GM12878 (cell line): ENCODE measurements at regions not wholly inside any gene's neighbourhood (a gene's known extent, or its start where the extent isn't known, plus 50 kb on each side); places are given as distances from the start of the nearest gene placed in this dataset.

Experiments used
- ATAC-seq: fragments of 200-7000 bp; cut with Tn5 transposase; 3 replicates; pipeline ENCODE4 v1.9.1; 2020; ENCODE audit warnings: mild to moderate bottlenecking, moderate library complexity
- BruUV-seq: library from RNA; stranded (reverse); fragments of 400-500 nt; replicated peaks from 2 replicates; lab custom pipeline; 2021; lab: Mats Ljungman, UMichigan
- CTCF ChIA-PET: fragments of 300-600 bp; sonication (Branson Sonifier 250); formaldehyde crosslinking; extraction: SDS; loops from one replicate; lab custom pipeline; 2021; ENCODE audit warnings: inconsistent platforms; lab: Yijun Ruan, JAX
- POLR2A ChIA-PET: fragments of 350-600 bp; formaldehyde crosslinking; extraction: SDS; loops from one replicate; lab custom pipeline; 2021; ENCODE audit warnings: inconsistent platforms; lab: Charles Lee
- RAD21 ChIA-PET: fragments of 300-600 bp; sonication (Branson Sonifier 250); formaldehyde crosslinking; loops from one replicate; lab custom pipeline; 2023; ENCODE audit warnings: antibody characterized with exemption; ENCODE audit not compliant: unreplicated experiment; lab: Charles Lee
- SMC1A ChIA-PET: fragments of 300-600 bp; sonication (Branson Sonifier 250); formaldehyde crosslinking; loops from one replicate; lab custom pipeline; 2023; ENCODE audit not compliant: unreplicated experiment, uncharacterized antibody; lab: Charles Lee
- DNase-seq: peaks from one replicate; pipeline ENCODE4 v3.0.0-alpha.2; 2011; ENCODE audit warnings: low read depth, low spot score
- FAIRE-seq: peaks from 3 replicates; lab custom pipeline; 2011; peaks lifted over from hg19 to GRCh38; lab: Jason Lieb, UNC
- H2AFZ ChIP-seq: 2 replicates; pipeline ENCODE4 v1.6.0; 2011; ENCODE audit warnings: low read depth, low read length, control low read depth; ENCODE audit not compliant: control insufficient read depth
- H3K27ac ChIP-seq: 2 replicates; pipeline ENCODE4 v1.5.1; 2011; ENCODE audit warnings: control low read depth; ENCODE audit not compliant: control insufficient read depth, insufficient read depth
- H3K27me3 ChIP-seq, 2 experiments: replicated peaks in 1 of 2; 2 replicates each; pipeline versions ENCODE4 v1.6.0 to v1.6.1; 2011; ENCODE audit warnings: low read length in 1 of 2; ENCODE audit not compliant: control insufficient read depth in 2 of 2, insufficient read depth in 2 of 2
- H3K36me3 ChIP-seq, 2 experiments: 2 replicates each; pipeline ENCODE4 v1.5.1; 2011; ENCODE audit warnings: low read length in 1 of 2; ENCODE audit not compliant: control insufficient read depth in 2 of 2, insufficient read depth in 2 of 2
- H3K4me1 ChIP-seq: 2 replicates; pipeline ENCODE4 v1.6.1; 2011; ENCODE audit warnings: mild to moderate bottlenecking, low read length, moderate library complexity, mixed read lengths; ENCODE audit not compliant: control insufficient read depth, insufficient read depth
- H3K4me2 ChIP-seq: 2 replicates; pipeline ENCODE4 v1.6.0; 2011; ENCODE audit warnings: control low read depth; ENCODE audit not compliant: control insufficient read depth, insufficient read depth
- H3K4me3 ChIP-seq: fragments of 200-600 bp; sonication (generic); 2 replicates; pipeline ENCODE4 v1.5.1; 2016
- H3K79me2 ChIP-seq: 2 replicates; pipeline ENCODE4 v1.6.0; 2011; ENCODE audit warnings: low read length; ENCODE audit not compliant: control insufficient read depth, insufficient read depth
- H3K9ac ChIP-seq: 2 replicates; pipeline ENCODE4 v1.8.0; 2011; ENCODE audit warnings: low read length, control low read depth, mixed read lengths; ENCODE audit not compliant: control insufficient read depth, insufficient read depth
- H3K9me3 ChIP-seq: replicated peaks from 3 replicates; pipeline ENCODE4 v1.5.1; 2011; ENCODE audit warnings: mild to moderate bottlenecking, low read length; ENCODE audit not compliant: control insufficient read depth, insufficient read depth
- H4K20me1 ChIP-seq: 2 replicates; pipeline ENCODE4 v1.6.0; 2011; ENCODE audit not compliant: control insufficient read depth, insufficient read depth
- ASH2L ChIP-seq: fragments of 300-600, 200-600 bp; sonication (generic); IDR thresholded peaks from 2 replicates; pipeline ENCODE4 v1.6.1; 2017; ENCODE audit warnings: low read depth, mild to moderate bottlenecking, borderline replicate concordance
- ATF7 ChIP-seq: fragments of 450-650 bp; IDR thresholded peaks from 2 replicates; pipeline ENCODE4 v1.6.1; 2016; ENCODE audit warnings: low read depth, mild to moderate bottlenecking
- BACH1 ChIP-seq: fragments of 450-650 bp; IDR thresholded peaks from 2 replicates; pipeline ENCODE4 v1.6.1; 2017; ENCODE audit warnings: mild to moderate bottlenecking, borderline replicate concordance
- BRCA1 ChIP-seq: IDR thresholded peaks from 2 replicates; pipeline ENCODE4 v1.6.1; 2011; ENCODE audit warnings: low read depth, low read length, improper control_type of control experiment
- CREM ChIP-seq: IDR thresholded peaks from 2 replicates; pipeline ENCODE4 v1.6.1; 2014; ENCODE audit warnings: antibody characterized with exemption, low read depth
- KLF5 ChIP-seq: fragments of 450-650 bp; IDR thresholded peaks from 2 replicates; pipeline ENCODE4 v1.6.1; 2014; ENCODE audit warnings: mild to moderate bottlenecking; ENCODE audit not compliant: partially characterized antibody
- LARP7 ChIP-seq: fragments of 450-650 bp; IDR thresholded peaks from 2 replicates; pipeline ENCODE4 v1.6.1; 2017; ENCODE audit warnings: mild to moderate bottlenecking
- NR2F1 ChIP-seq: fragments of 450-650 bp; conservative IDR thresholded peaks from 2 replicates; pipeline ENCODE4 v1.6.1; 2017; ENCODE audit warnings: mild to moderate bottlenecking
- NRF1 ChIP-seq: conservative IDR thresholded peaks from 2 replicates; pipeline ENCODE4 v1.6.1; 2011; ENCODE audit warnings: mild to moderate bottlenecking, low read depth, low read length, improper control_type of control experiment
- RB1 ChIP-seq: fragments of 450-650 bp; formaldehyde crosslinking; IDR thresholded peaks from 2 replicates; pipeline ENCODE4 v1.6.1; 2017; ENCODE audit warnings: mild to moderate bottlenecking, borderline replicate concordance
- RELA ChIP-seq: fragments of 450-650 bp; IDR thresholded peaks from 2 replicates; pipeline ENCODE4 v1.8.0; 2014; ENCODE audit warnings: borderline replicate concordance; ENCODE audit not compliant: partially characterized antibody
- SMC3 ChIP-seq: IDR thresholded peaks from 2 replicates; pipeline ENCODE4 v1.6.1; 2011; ENCODE audit warnings: low read length, improper control_type of control experiment, borderline replicate concordance
- SPI1 ChIP-seq: IDR thresholded peaks from 2 replicates; pipeline ENCODE4 v1.6.1; 2011; ENCODE audit warnings: low read depth, mild to moderate bottlenecking, low read length, moderate library complexity, borderline replicate concordance; ENCODE audit not compliant: insufficient read depth
- YBX1 ChIP-seq: fragments of 450-650 bp; IDR thresholded peaks from 2 replicates; pipeline ENCODE4 v1.6.1; 2016; ENCODE audit warnings: antibody characterized with exemption
- ZZZ3 ChIP-seq: IDR thresholded peaks from 2 replicates; pipeline ENCODE4 v1.6.1; 2011; ENCODE audit warnings: low read depth; ENCODE audit not compliant: control insufficient read depth, insufficient read length
- WGBS: methylation state at CpG from one replicate; pipeline ENCODE4 v1.1.6; 2016; ENCODE audit warnings: low lambda C conversion rate; ENCODE audit not compliant: insufficient replicate concordance, insufficient coverage; ENCODE audit errors: missing lambda C conversion rate; 5-methylcytosine and 5-hydroxymethylcytosine counted together
- in situ Hi-C: fragments of 300-500 bp; cut with MboI; formaldehyde crosslinking; loops from 9 replicates; pipeline ENCODE4 v1.14.3; 2018; ENCODE audit warnings: mixed read lengths
- intact Hi-C: fragments of 100-400 bp; cut with micrococcal nuclease; formaldehyde crosslinking; loops from one replicate; pipeline ENCODE4 v1.14.2; 2022; ENCODE audit not compliant: unreplicated experiment
- TF ChIP-seq, protein P1 (sequence below): fragments of 450-650 bp; IDR thresholded peaks from 2 replicates; pipeline ENCODE4 v1.6.1; 2017; ENCODE audit warnings: mild to moderate bottlenecking, low read depth, inconsistent platforms; ENCODE audit not compliant: poor library complexity, severe bottlenecking
- TF ChIP-seq, protein P2 (sequence below): fragments of 450-650 bp; IDR thresholded peaks from 2 replicates; pipeline ENCODE4 v1.6.1; 2017; ENCODE audit warnings: borderline replicate concordance
- TF ChIP-seq, protein P3 (sequence below): fragments of 450-650 bp; formaldehyde crosslinking; IDR thresholded peaks from 2 replicates; pipeline ENCODE4 v1.4.0; 2020; ENCODE audit warnings: mild to moderate bottlenecking, moderate library complexity

DNA sequence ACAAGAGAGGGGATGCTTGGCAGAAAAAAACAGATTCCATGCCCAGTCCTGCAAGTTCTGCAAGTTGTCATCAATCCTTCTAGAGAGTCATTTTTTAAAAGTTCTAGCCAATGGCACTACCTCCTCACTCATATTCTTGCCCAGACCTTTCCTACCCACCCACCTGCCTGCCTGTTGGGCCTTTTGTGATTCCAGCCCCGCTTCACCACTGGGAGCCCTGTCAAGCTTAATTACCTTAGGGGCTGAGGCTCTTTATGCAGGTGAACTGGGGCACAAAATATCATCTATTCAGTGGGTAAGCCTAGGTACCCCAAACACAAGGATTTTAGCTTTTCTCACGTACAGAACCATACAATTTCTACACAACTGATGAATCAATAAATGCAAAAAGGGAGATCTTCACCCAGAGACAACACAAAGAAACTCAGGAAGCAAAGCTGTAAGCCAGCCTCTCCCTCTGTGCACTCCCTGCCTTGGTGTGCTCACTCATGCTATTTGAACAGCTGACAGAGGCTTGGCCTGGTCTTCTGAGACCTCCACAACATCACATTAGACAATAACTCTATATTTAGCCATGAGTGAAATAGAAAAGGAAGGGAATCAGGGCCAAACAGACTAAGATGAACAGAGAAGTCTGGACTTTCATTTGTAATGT, 222.6 kb downstream of the HTR7 start:
- no peaks in the 10 kb centered on the region for H3K9me3 ChIP-seq
- 0% methylated on average over 2 of the region's 2 CpGs for WGBS
- no peaks in the 10 kb centered on the region for H4K20me1 ChIP-seq
- no peak overlapping the region for H3K9ac ChIP-seq
- H3K79me2 ChIP-seq = no peaks in the 10 kb centered on the region
- ChIA-PET POLR2A (no interaction called here), CTCF (no interaction called here), RAD21 (no interaction called here), SMC1A (no interaction called here)
- no peak for DNase-seq
- no peak overlapping the region for H3K4me2 ChIP-seq
- no peak for FAIRE-seq
- no peaks in the 10 kb centered on the region for H3K27me3 ChIP-seq
- H2AFZ ChIP-seq = no peak overlapping the region
- in situ Hi-C loops (no loop called here), intact Hi-C loops (no loop called here)
- no peaks in the 10 kb centered on the region for H3K36me3 ChIP-seq
- H3K27ac ChIP-seq = no peak overlapping the region
- H3K4me3 ChIP-seq = no peak overlapping the region
- no peak for ATAC-seq
- no TSS peak for BruUV-seq
- no peaks in the 10 kb centered on the region for H3K4me1 ChIP-seq
- TF ChIP-seq SPI1 (no peak), ZZZ3 (no peak), YBX1 (no peak), NRF1 (no peak), ASH2L (no peak), KLF5 (no peak), SMC3 (no peak), RELA (no peak), BRCA1 (no peak), BACH1 (no peak), ATF7 (no peak), CREM (no peak), RB1 (no peak), LARP7 (no peak), NR2F1 (no peak)
- TF ChIP-seq, protein P1, sequence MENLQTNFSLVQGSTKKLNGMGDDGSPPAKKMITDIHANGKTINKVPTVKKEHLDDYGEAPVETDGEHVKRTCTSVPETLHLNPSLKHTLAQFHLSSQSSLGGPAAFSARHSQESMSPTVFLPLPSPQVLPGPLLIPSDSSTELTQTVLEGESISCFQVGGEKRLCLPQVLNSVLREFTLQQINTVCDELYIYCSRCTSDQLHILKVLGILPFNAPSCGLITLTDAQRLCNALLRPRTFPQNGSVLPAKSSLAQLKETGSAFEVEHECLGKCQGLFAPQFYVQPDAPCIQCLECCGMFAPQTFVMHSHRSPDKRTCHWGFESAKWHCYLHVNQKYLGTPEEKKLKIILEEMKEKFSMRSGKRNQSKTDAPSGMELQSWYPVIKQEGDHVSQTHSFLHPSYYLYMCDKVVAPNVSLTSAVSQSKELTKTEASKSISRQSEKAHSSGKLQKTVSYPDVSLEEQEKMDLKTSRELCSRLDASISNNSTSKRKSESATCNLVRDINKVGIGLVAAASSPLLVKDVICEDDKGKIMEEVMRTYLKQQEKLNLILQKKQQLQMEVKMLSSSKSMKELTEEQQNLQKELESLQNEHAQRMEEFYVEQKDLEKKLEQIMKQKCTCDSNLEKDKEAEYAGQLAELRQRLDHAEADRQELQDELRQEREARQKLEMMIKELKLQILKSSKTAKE = no peak
- TF ChIP-seq, protein P2, sequence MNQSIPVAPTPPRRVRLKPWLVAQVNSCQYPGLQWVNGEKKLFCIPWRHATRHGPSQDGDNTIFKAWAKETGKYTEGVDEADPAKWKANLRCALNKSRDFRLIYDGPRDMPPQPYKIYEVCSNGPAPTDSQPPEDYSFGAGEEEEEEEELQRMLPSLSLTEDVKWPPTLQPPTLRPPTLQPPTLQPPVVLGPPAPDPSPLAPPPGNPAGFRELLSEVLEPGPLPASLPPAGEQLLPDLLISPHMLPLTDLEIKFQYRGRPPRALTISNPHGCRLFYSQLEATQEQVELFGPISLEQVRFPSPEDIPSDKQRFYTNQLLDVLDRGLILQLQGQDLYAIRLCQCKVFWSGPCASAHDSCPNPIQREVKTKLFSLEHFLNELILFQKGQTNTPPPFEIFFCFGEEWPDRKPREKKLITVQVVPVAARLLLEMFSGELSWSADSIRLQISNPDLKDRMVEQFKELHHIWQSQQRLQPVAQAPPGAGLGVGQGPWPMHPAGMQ = no peak
- TF ChIP-seq, protein P3, sequence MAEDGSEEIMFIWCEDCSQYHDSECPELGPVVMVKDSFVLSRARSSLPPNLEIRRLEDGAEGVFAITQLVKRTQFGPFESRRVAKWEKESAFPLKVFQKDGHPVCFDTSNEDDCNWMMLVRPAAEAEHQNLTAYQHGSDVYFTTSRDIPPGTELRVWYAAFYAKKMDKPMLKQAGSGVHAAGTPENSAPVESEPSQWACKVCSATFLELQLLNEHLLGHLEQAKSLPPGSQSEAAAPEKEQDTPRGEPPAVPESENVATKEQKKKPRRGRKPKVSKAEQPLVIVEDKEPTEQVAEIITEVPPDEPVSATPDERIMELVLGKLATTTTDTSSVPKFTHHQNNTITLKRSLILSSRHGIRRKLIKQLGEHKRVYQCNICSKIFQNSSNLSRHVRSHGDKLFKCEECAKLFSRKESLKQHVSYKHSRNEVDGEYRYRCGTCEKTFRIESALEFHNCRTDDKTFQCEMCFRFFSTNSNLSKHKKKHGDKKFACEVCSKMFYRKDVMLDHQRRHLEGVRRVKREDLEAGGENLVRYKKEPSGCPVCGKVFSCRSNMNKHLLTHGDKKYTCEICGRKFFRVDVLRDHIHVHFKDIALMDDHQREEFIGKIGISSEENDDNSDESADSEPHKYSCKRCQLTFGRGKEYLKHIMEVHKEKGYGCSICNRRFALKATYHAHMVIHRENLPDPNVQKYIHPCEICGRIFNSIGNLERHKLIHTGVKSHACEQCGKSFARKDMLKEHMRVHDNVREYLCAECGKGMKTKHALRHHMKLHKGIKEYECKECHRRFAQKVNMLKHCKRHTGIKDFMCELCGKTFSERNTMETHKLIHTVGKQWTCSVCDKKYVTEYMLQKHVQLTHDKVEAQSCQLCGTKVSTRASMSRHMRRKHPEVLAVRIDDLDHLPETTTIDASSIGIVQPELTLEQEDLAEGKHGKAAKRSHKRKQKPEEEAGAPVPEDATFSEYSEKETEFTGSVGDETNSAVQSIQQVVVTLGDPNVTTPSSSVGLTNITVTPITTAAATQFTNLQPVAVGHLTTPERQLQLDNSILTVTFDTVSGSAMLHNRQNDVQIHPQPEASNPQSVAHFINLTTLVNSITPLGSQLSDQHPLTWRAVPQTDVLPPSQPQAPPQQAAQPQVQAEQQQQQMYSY = no peak
